SKM-1 (cell line): ENCODE measurements at regions not wholly inside any gene's neighbourhood (a gene's known extent, or its start where the extent isn't known, plus 50 kb on each side); places are given as distances from the start of the nearest gene placed in this dataset.
A peak's percentile ranks its signal among the peaks of the same experiment; 100 is the strongest.

ENCODE experiments used
- DNase-seq: peaks from one replicate; lab custom pipeline; 2025; ENCODE audit not compliant: unreplicated experiment; lab: John Stamatoyannopoulos, UW

DNA sequence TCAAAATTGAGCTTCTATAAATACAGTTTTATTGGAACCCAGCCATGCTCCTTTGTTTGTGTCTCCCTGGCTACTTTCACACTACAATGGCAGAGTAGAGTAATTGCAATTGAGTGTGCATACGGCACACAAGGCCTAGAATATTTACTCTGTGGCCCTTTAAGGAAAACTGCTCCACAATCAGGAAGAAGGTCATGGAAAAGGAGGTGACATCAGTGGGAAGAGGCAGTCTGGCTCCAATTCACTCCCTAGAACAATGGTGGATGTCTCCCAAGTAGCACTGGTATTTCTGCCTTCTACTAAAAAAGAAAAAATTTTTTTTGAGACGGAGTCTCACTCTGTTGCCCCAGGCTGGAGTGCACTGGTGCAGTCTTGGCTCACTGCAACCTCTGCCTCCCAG, 51.3 kb downstream of the KRTAP19-8 start:
- no peak for DNase-seq

DNA sequence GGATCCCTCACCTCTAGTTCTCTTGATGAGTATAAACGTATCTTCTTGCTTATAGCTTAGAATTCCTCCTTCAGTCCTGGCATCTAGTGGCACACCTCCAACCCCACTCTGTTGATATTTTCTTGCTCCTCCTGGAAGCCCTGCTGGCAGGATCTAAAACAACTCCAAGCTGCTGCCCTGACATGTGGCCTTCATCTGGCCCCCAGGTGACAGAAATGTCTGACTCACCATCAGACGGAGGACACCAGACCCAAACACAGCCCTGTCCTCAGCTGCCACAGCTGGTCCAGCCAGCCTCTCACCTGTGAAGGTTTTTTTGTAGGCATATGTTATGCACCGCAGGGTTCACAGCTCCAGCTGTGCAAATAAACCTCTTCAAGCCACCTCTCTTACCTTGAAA, 53.4 kb downstream of the KRTAP19-8 start:
- DNase-seq: no peak

DNA sequence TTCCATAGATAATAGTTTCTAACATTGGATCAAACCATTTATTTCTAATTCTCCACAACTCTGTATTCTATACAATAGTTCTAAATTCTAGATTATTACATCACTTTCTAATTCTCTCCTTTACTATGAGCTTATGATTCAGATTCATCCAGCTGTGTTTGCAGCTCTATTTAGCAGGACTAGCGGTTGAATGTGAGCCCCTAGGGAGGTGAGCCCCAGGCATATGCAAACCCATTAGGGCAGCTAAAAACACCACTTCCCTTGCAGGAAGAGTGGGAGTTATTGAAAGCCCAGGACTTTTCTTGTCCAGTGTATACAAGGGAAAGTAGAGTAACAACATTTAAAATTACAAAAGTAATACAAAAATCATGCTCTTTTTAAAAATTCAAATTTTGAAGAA, 56.9 kb downstream of the KRTAP19-8 start:
- no peak for DNase-seq

DNA sequence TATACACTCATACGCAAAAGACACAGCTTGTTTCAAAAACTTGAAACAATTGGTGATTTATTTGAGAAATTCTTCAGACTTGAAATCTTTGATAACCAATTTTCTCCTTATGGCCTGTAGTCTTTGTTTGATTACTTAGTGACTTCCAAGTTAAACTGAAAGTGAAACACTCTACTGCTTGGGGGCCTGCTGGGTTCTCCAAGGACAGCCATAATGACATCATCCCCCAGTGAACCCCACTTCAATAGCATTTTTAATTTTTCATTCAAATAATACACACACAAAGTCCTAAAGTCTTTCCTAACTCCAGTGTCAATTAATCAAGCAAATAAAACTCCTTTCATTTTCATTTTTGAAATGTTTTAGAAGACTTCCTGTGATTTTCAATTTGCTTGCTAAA, 59.2 kb downstream of the KRTAP19-8 start:
- no peak for DNase-seq

DNA sequence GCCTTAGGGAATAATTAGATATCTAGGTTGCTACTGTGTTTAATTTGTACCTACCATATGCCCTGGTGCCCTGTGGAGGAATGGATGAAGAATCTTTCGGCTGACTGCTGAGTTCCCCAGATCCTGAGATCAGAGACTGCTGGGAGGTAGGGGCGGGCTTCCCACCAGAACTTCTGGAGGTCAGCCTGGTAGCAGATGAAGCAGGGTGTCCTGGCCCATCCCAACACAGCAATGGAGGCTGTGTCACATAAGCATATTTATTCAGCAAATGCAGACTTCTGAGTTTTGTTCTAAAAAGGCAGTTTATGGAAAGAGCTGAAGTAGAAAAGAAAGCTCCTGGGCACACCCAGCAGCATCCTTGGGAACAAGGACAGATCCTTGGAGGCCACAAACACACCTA, 74.0 kb downstream of the KRTAP19-8 start:
- no peak for DNase-seq

DNA sequence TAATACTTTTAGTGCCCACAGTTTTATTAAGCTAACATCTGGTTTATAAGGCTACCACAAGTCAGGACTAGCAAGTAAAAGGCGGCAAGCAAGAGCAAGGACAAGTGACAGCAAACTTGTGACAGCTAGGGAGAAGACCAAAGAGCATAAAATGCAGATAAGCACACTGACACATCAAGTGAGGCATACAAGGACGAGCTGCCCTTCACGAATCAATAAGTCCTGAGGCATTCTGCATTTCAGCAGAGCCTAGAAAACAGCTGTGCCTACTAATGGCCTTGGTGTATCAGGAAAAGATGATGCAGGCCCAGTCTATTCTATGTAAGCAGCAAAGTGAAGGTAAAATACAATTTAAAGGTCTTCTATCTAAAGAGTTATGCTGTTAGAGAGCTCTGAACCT, 74.8 kb downstream of the KRTAP19-8 start:
- no peak for DNase-seq

DNA sequence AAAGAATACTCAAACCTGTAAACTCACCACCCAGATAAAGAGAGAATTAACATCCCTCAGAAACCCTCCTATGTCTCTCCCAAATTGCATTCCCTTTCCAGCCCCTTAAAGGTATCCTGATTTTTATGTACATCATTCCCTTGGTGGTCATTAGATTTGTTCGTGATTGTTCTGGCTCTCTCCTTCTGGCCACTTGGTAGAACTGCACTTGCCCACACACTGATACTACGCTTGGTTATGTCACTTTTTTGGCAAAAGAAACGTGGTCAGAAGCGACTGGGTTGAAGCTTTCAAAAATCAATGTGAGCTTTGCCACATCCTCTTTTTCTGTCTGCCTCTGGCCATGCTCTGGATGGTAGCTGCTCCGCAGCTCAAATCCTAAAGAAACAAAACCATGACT, 76.3 kb downstream of the KRTAP19-8 start:
- peak; percentile 22 for DNase-seq

DNA sequence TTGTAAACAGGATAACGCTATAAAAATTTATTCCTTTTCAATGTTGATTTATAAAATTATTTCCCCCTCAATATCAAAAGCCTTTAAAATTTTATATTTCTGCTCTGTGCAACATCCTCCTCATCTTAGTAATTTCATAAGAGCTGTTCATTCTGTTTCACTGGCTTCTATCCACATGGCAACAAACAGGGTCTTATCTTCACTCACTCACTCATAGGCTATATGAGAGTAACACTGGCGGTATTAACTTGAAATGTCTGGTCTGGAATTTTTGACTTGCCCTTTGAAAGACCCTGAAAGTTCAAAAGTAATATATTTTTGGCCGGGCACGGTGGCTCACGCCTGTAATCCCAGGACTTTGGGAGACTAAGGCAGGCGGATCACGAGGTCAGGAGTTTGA, 77.4 kb upstream of the KRTAP11-1 start:
- no peak for DNase-seq

DNA sequence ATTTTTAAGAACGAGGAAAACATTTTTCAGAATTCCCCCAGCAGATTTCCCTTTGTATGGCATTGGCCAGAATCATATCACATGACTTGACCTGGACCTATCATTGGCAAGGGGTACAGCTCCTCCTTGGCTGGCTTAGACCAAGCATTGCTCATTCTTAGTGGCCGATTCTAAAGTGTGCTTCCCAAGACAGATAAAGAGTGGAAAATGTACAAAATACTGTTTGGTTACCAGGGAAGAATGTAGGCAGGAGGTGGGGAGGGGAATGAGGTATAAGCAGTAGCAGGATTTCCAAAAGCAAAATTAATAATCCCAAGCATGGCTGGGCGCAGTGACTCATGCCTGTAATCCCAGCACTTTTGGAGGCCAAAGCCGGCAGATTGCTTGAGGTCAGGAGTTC, 75.6 kb upstream of the KRTAP11-1 start:
- DNase-seq: no peak

DNA sequence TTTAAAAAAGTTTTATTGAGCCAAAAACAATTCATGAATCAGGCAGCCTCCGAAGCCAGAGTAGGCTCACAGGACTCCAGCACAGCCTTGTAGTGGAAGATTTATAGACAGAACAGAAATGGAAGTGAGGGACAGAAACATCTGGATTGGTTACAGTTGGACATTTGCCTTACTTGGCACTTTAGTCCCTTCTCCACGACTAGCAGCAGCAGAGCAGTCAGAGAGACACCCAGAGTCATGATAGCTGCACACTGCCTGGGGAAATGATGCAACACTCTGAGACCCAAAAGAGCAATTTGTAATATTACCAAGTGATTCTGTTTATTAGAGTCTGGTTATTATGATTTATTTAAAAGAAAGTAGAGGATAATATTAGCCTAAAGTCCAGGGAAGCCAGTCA, 72.2 kb upstream of the KRTAP11-1 start:
- DNase-seq: no peak

DNA sequence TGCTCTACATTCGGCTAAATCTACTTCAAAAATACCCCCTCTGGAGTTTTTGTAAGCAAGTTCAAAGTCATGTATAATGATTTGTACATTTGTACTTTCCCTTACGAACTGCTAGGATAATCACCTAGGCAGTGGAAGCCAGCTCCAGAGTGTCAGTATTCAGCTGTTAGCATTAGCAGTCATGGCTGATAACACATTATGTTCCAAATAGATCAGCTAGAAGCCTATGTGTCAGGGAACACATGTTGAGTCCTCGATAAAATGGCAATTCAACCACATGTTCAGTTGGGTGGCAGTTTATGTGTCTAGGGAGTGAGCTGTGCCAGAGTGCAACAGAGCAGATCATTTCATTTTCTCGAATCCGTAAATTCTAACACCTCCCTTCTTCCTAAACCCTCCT, 65.8 kb upstream of the KRTAP11-1 start:
- DNase-seq: no peak

DNA sequence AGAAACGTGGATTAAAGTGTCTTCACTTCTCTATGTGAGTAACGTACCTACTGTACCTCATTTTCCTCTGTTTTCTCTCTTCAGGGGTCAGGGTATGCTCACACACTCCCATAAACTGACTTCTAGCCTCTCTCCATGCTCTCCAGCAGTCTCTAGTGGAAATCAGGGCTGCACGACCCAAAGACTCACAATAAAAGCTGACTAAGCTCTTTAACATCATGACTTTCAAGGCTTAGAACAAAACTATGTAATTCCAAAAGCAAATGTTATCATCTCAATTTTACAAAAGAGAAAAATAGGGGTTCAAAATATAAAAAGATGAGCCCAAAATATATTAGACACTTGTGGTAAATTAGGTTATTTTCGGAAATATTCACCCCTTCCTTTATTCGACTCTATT, 62.5 kb upstream of the KRTAP11-1 start:
- DNase-seq: no peak

DNA sequence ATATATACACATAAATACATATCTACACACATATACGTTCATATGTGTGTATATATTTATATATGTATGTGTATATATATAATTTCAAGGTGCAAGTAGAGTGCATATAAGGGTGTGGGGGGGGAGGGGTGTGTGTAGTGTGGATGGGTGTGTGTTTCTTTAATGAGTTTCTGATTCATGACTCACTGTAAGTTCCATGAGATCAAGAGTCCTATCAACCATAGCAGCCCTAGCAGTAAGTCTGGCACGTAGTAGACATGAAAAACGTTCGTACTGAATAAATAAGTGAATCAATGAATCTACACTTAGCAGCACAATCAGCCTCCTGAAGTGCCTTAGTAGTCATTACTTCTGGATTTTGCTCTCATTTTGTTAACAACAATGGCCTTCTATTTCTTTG, 61.9 kb upstream of the KRTAP11-1 start:
- DNase-seq: no peak

DNA sequence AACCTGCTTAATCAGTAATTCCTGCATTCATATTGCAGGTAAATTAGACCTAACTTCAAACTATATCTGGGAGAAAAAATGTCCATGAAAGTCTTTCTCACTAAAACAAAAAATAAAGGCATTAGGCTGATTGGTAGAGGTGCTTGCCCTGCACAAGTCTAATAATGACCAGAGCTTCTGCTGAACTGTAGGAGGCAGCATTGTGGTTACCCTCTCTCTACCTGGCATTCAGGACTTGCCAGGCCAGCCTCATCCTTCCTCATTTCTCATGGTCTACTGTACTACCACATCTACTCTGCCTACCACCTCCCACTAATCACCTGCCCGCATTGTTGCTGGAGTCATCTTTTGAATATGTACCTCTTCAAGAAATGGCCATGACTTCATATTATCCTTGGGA, 60.8 kb upstream of the KRTAP11-1 start:
- DNase-seq: no peak

DNA sequence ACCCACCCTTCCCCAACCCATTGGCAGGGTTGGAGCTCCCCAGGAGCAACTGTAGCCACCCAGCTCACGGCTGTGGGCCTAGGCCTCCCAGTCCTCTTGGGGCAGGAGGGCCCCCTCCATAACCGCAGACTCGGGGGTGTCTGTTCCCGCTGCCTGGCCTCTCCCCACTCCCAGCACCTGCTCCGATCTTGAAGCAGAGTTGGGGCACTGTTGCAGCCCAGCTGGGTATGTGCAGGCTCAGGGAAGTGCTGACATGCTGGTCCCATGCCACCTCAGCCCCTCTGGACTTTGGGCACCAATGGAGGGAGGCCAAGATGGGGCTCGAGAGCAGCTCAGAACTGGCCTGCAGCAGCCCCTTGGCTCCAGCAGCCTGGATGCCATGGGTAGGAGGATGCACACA, 54.8 kb upstream of the KRTAP11-1 start:
- DNase-seq: no peak

DNA sequence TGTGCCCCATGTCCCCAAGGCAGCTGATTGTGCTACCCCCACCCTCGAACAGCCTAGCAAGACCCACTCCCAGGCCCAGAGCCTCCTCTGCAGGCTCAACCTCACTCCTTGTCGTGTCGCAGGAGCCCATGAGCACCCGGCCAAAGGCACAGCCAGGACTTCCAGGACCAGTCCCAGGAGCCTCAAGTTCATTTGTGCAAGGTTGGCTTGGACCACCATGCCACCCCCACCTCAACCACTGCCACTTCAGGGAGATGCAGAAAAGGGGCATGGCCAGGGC, 54.4 kb upstream of the KRTAP11-1 start:
- DNase-seq: no peak

DNA sequence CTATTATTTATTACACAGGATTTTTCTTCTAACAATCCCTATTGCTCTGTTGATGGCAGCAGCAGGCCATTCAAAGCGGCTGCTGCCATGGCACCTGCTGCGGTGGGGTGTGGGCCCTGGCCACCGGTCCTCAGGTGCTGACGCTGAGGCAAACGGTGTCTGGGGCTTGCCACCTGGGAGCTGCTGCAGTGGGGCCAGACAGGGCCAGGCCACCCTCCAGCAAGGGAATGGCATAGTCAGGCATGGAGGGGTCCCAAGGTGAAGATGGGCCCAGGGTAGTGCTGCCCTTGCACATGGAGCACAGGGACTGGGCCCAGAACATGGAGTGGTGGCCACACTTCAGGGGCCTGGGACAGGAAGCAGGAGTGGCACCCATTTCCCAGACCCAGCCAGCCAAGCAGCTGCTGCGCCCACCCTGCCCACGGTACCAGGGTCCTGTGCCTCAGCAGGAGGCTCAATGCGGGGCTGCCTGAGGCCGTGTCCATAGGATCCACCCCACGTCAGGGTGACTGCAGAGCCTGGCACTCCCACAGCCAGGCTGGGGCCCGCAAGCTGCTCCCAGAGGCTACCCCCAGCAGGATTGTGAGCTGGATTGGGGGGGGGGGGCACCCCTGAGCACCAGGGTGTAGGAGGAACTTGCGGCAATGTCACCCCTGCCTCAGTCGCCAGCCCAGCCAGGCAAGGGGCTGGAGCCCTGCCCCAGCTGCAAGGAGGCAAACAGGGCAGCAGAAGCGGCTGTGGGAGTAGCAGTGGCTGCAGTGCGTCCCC, 53.9 kb upstream of the KRTAP11-1 start:
- no peak for DNase-seq

DNA sequence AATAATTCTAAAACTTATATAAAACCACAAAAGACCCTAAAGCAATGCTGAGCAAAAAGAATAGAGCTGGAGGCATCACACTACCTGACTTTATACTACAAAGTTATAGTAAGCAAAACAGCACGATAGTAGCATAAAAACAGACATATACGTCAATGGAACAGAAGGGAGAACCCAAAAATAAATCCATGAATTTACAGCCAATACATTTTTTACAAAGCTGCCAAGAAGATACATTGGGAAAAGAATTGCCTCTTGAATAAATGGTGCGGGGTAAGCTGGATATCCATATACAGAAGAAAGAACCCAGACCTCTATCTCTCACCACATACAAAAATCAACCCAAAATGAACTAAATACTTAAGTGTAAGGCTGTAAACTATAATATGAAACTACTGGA, 51.3 kb upstream of the KRTAP11-1 start:
- DNase-seq: no peak
